Heart left ventricle (tissue), 13 donors: ENCODE measurements at regions not wholly inside any gene's neighbourhood (a gene's known extent, or its start where the extent isn't known, plus 50 kb on each side); places are given as distances from the start of the nearest gene placed in this dataset.
"Not testable (repeated sequence)": the region's sequence is repeated elsewhere in the genome, so short reads cannot be mapped to it uniquely, and the experiment has no call there.

ENCODE experiments used
- CTCF ChIP-seq, 12 donors: fragments of 200-600 bp; sonication (generic) in 4 of 12; IDR thresholded peaks; one replicate each; pipeline versions ENCODE4 v1.5.0 to v1.8.0; 2018 to 2022; ENCODE audit warnings: antibody characterized with exemption in 12 of 12, mild to moderate bottlenecking in 5 of 12
- POLR2A ChIP-seq, 2 donors: fragments of 450-650 bp; IDR thresholded peaks; one replicate each; pipeline ENCODE4 v1.6.1; 2017; ENCODE audit warnings: antibody characterized with exemption in 2 of 2, mild to moderate bottlenecking in 2 of 2, moderate library complexity in 2 of 2
- donor health status: ischemic (EF 13 %, LVEDD 7.1; RV severe dilation, severe dysfunction).
- donor health status: DM: no; HTN: yes; CAD: no.
- donor health status: DM: no; HTN: no; CAD: no.
- donor health status: ischemic (EF 25% LVEDD 6.9; RV normal size, moderate dysfunction).
- donor health status: ischemic (EF 25% LVEDD 5.7; RV mildly dilated, moderate dysfunction).
- donor health status: ischemic (EF 35%, LVEDD 5.7; RV mildly dilated, moderate dysfunction).
- donor health status: nonischemic (EF 11% LVEDD 7.7; RV severe dilation, severe dysfunction).
- donor health status: DM: yes; HTN: yes; CAD: no.
- donor health status: PGD.
- donor health status: ischemic (EF 29% LVEDD 5.4; RV normal size, mild dysfunction).
- donor health status: nonischemic (EF 23%, LVEDD 6.1; RV moderate dilation, normal function).

- not testable (repeated sequence) for TF ChIP-seq POLR2A, CTCF (IDR thresholded peaks at IDR 0.05)
Measured at GRCh38 chr5:62752998-62753367, 174.4 kb downstream of the LRRC70 start.
